Left ventricle myocardium inferior (tissue), 1 donor: ENCODE measurements at regions not wholly inside any gene's neighbourhood (a gene's known extent, or its start where the extent isn't known, plus 50 kb on each side); places are given as distances from the start of the nearest gene placed in this dataset.

Source experiments
- DNase-seq: peaks from one replicate; pipeline ENCODE4 v3.0.0-alpha.2; 2020
- H3K27ac ChIP-seq: fragments of 200-600 bp; replicated peaks from 2 replicates; pipeline ENCODE4 v1.8.0; 2021
- H3K27me3 ChIP-seq: fragments of 200-600 bp; 2 replicates; pipeline ENCODE4 v1.8.0; 2021; ENCODE audit warnings: low read depth
- H3K36me3 ChIP-seq: fragments of 200-600 bp; 2 replicates; pipeline ENCODE4 v1.8.0; 2021
- H3K4me1 ChIP-seq: fragments of 200-600 bp; 2 replicates; pipeline ENCODE4 v1.8.0; 2021
- H3K4me3 ChIP-seq: fragments of 200-600 bp; 2 replicates; pipeline ENCODE4 v1.8.0; 2021; ENCODE audit warnings: mild to moderate bottlenecking, moderate library complexity
- H3K9me3 ChIP-seq: fragments of 200-600 bp; replicated peaks from 2 replicates; pipeline ENCODE4 v1.8.0; 2021
- CTCF ChIP-seq: fragments of 200-600 bp; IDR thresholded peaks from 2 replicates; pipeline ENCODE4 v1.8.0; 2021; ENCODE audit warnings: antibody characterized with exemption, mild to moderate bottlenecking, borderline replicate concordance
- intact Hi-C: fragments of 100-400 bp; cut with micrococcal nuclease; formaldehyde crosslinking; loops from one replicate; pipeline ENCODE4 v1.11.0; 2022
- donor health status: DM: no; HTN: yes; CAD: no; lungs with severe emphysema.

DNA sequence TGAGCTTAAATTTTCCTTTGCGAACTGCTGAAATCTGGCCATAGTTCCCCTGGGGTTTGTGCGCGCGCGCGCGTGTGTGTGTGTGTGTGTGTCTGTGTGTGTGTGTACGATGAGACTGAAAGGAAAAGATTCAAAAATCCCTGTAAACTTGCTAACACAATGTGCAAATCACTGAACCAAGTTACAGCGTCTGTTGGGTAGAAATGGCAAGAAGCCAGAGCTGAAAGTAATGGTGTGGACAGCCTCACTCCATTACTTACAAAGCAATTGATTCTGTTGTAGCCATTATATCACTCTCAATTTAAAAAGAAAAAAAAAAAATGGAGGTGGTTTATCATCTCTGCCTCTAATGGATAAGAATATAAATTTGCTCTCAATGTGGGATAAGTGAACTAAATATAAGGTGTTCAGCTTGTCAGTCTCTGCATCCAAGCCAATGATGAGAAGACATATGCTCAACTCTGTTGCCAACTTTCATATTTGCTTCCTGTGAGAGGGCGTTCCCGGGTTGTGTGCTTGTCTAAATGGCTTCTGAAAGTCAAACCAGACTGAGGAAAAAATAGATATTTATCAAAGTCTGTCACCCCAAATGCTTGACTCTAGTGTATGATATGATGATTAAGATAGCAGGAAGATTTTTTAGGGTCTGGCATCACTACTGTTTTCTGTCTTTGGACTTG lies 422.2 kb downstream of the ZNF385D start:
- intact Hi-C loops = no loop called here
- H3K27me3 ChIP-seq = no peaks in the 10 kb centered on the region
- H3K4me3 ChIP-seq = no peak overlapping the region
- H3K4me1 ChIP-seq = peaks cover 9% of the 10 kb centered on the region
- H3K27ac ChIP-seq = no peak overlapping the region
- no peak for DNase-seq
- no peaks in the 10 kb centered on the region for H3K9me3 ChIP-seq
- H3K36me3 ChIP-seq = no peaks in the 10 kb centered on the region
- TF ChIP-seq CTCF = no peak

DNA sequence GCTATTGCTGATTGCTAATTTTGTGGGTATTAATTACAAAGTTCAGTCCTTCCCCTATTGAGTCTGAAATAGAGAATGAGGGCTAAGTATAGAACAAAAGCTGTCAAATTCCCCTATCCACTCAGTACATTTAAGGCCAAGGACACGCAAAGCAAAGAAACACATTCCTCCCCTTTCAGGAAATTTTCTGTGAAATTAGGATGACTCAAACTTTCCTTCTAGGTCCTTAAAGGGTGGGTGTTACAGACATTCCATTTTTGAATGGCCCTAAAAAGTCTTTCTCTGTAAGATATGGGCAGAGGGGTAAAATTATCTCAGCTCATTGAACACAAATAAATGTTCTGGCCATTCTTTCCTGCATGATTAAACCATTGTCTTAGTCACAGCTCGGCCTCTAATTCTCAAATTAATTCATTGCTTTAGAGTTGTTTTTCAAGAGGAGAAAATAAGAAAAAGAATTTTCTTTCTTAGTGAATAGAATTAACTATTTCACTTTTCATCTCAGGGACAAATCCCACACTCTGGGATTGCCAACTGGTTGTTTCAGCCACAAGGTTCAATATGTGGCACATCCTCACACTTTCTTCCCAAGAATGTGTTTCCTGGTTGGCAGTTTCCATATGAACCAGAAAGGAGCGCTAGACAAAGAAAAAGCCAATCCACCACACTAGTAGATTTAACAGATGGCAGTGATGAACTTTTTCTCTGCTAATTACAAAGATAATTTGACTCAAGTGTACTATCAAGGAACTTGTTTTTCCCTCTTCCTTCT lies 424.1 kb downstream of the ZNF385D start:
- Histone ChIP-seq H3K27ac (no peak overlapping the region), H3K36me3 (no peaks in the 10 kb centered on the region), H3K9me3 (no peaks in the 10 kb centered on the region), H3K4me3 (no peak overlapping the region), H3K4me1 (peaks cover 9% of the 10 kb centered on the region), H3K27me3 (no peaks in the 10 kb centered on the region)
- no peak for TF ChIP-seq CTCF
- no peak for DNase-seq
- intact Hi-C loops = no loop called here

DNA sequence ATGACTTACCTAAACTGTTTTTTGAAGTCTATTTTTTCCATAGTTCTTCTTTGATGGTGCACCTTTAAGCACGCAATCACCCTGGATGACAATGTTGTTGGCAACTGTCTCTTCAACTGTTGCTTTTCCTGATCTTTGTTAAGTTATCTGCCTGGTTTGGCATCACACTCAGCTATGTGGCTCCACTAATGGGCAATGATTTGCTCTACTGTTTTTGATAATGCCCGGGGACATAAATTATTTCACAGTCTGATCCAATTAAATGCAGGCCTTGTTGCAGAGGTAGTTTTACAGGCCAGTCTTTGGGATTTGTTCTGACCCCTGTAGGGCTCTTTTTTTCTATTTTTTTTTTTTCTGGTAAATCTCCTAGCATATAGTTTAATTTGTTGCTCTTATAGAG lies 436.3 kb downstream of the ZNF385D start:
- H3K27ac ChIP-seq = no peak overlapping the region
- H3K4me3 ChIP-seq = no peak overlapping the region
- H3K36me3 ChIP-seq = no peaks in the 10 kb centered on the region
- H3K4me1 ChIP-seq = no peaks in the 10 kb centered on the region
- H3K27me3 ChIP-seq = no peaks in the 10 kb centered on the region
- DNase-seq = no peak
- intact Hi-C loops = no loop called here
- TF ChIP-seq CTCF = no peak
- H3K9me3 ChIP-seq = no peaks in the 10 kb centered on the region

DNA sequence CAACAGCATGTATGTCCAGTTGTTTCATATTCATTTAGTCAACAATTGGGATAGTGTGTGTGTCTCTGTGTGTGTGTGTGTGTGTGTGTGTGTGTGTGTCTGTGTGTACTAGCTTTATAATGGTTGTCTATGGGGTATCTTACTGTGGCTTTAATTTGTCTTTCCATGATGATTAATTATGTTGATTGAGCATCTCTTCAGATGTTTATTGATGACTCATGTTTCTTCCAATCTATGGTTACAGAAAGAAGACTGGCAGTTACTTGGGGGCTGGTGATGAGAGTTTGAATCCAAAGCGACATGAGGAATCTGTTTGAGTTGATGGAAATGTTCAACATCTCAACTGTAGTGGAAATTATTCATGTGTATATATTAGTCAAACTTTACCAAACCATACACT lies 440.1 kb downstream of the ZNF385D start:
- Histone ChIP-seq H3K27me3 (no peaks in the 10 kb centered on the region), H3K4me1 (no peaks in the 10 kb centered on the region), H3K9me3 (peaks cover 13% of the 10 kb centered on the region), H3K36me3 (no peaks in the 10 kb centered on the region), H3K4me3 (no peak overlapping the region), H3K27ac (no peak overlapping the region)
- DNase-seq = no peak
- intact Hi-C loops = no loop called here
- no peak for TF ChIP-seq CTCF

GRCh38 chr3:21310161-21310560 lies 440.8 kb downstream of the ZNF385D start:
- H3K4me3 ChIP-seq = no peak overlapping the region
- DNase-seq = no peak
- H3K9me3 ChIP-seq = peaks cover 19% of the 10 kb centered on the region
- H3K27ac ChIP-seq = no peak overlapping the region
- intact Hi-C loops = no loop called here
- no peaks in the 10 kb centered on the region for H3K36me3 ChIP-seq
- TF ChIP-seq CTCF = no peak
- no peaks in the 10 kb centered on the region for H3K4me1 ChIP-seq
- no peaks in the 10 kb centered on the region for H3K27me3 ChIP-seq
